ENCODE measurements at regions not wholly inside any gene's neighbourhood (a gene's known extent, or its start where the extent isn't known, plus 50 kb on each side); places are given as distances from the start of the nearest gene placed in this dataset.
A peak's percentile ranks its signal among the peaks of the same experiment; 100 is the strongest.
"Not testable (repeated sequence)": the region's sequence is repeated elsewhere in the genome, so short reads cannot be mapped to it uniquely, and the experiment has no call there.

GRCh38 chr10:11403646-11404045 lies 207.8 kb downstream of the USP6NL start:
- not testable (repeated sequence) for DNase-seq (ENCODE audit: low read depth in 2 of 2)

GRCh38 chr10:11403116-11403515 lies 208.3 kb downstream of the USP6NL start:
- peak; percentile 46 to 55 for DNase-seq (ENCODE audit: low read depth in 2 of 2)

DNA sequence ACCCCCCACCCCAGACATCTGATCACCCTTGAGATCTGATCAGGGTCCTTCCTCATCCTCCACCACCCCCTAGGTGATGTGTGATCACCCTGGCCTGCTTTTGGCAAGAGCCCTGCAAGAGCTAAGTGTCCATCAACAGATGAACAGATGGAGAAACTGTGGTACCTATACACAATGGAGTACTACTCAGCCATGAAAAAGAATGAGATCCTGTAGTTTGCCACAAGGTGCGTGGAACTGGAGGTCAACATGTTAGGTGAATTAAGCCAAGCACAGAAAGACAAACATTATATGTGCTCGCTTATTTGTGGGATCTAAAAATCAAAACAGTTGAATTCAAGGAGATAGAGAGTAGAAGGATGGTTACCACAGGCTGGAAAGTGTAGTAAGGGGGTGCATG lies 209.1 kb downstream of the USP6NL start:
- DNase-seq (ENCODE audit: low read depth in 2 of 2), result no peak

GRCh38 chr10:11401264-11402235 lies 209.9 kb downstream of the USP6NL start:
- DNase-seq (ENCODE audit: low read depth in 2 of 2), result no peak

- no peak for DNase-seq (ENCODE audit: low read depth in 2 of 2)
Observed at GRCh38 chr10:11397980-11398580, 213.4 kb downstream of the USP6NL start.

- DNase-seq (ENCODE audit: low read depth in 2 of 2), result no peak
Observed at GRCh38 chr10:11397077-11397965, 214.1 kb downstream of the USP6NL start.

- DNase-seq (ENCODE audit: low read depth in 2 of 2), result no peak
Observed at GRCh38 chr10:11396311-11396955, 215.0 kb downstream of the USP6NL start.

GRCh38 chr10:11395581-11396310 lies 215.7 kb downstream of the USP6NL start:
- no peak for DNase-seq (ENCODE audit: low read depth in 2 of 2)

DNA sequence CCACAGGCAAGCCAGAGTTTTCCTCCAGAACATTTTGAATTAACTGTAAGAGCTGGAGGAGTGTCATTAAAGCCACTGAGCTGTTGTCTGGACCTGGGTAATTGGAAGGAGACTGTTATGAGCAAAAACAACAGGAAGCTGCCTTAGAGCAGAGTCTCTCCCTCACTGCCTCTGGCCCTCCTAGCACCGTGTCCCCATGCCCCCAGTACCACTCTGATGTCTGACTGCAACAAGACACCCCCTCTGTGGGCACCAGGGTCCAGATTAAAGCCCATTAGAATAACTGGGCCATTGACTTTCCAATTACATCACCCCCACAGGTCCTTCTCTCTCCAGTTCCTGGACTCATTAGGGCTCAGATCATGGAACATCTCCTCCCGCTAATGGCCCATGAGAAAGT lies 216.3 kb downstream of the USP6NL start:
- DNase-seq (ENCODE audit: low read depth in 2 of 2), result no peak

GRCh38 chr10:11393858-11394257 lies 217.6 kb downstream of the USP6NL start:
- DNase-seq (ENCODE audit: low read depth in 2 of 2), result no peak

DNA sequence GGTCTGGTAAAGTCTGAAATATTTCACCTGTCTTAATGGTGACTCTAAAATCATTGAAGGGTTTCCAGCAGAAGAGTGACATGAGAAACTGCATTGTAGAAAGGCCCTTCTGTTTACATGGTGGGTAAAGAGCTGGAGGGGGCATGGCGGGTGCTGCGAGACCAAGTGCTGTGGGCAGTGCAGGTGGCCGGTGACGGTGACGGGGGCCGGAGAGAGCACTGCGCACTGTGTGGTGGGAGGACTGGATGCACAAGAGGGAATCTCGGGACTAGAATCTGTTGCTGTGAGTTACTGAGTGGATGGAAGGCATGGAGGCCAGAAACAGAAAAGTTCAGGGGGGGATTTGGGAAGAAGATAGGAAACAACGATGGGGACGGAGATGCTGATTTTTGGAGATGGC lies 218.7 kb downstream of the USP6NL start:
- DNase-seq (ENCODE audit: low read depth in 2 of 2), result no peak

DNA sequence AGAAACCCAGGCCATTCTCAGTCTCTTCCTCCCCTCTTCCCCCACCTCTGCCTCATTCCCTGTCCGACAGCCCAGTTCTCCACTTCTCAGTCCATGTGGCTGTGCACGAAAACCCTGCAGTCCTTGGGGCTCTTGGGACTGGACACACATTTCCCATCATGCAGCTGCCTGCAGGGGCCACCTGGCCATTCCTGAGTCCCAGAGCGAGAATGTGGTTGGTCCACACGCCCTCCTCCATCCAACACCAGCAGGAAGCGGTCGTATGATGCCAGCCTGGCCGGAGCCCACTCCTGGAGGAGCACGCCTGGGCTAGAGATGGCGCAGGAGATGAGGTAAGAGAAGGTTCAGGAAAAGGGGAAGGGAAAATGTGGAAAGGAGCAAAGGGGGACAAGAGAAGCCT lies 222.5 kb downstream of the USP6NL start:
- DNase-seq (ENCODE audit: low read depth in 2 of 2), result no peak

DNA sequence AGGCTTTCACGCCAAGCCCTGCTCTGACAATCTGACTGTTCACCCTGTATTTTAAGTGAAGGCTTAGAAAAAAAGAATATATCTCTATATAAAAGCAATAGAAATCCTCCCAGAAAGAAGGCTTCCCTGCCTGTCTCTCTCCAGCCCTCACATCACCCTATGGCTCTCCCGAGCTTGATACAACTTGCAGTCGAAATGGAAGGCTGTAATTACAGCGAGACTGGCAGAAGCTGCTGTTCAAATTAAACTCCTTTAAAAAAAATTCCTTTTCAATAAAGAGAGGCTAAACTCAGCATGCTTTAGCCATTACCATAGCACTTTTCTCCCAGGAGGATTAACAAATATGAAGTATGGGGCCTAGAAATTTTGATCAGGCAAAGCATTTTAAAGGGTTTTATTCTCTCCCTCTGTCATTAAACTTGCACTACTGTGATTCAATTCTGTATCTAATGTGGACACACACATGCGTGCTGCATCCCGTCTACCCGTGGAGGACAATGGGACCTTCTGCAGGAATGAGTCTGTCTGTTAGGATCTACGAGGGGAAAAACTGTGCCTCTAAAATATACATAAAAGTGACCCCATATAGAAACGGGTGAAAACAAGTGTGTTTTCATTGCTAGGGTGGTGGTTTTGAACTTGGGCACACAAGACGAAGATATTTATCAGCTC lies 223.8 kb downstream of the USP6NL start:
- no peak for DNase-seq (ENCODE audit: low read depth in 2 of 2)

DNA sequence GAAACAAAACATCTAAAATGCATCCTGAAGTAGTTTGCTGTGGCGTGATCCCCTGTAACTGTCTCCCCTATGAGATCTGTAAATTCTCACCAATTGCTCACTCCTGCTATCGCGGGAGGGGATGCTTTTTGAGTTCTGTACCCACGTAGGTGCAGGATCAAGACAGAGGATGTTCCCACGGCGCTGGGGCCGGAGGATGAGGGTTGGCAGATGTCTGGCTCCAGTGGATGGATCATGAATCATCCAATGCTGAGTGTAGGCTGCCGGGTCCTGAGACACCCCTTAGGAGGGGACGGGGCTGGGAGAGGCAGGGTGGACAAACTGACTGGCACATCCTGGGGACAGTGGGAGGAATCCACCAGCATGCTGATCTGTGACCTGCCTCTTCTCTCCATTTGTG lies 224.4 kb downstream of the USP6NL start:
- DNase-seq (ENCODE audit: low read depth in 2 of 2), result no peak

Data from stimulated activated CD8-positive, alpha-beta memory T cell treated with anti-CD3 and anti-CD28 coated beads, Interleukin-7, amount 100 ng/mL, for 4 hours (primary cell).